H9 (cell line): ENCODE measurements at regions not wholly inside any gene's neighbourhood (a gene's known extent, or its start where the extent isn't known, plus 50 kb on each side); places are given as distances from the start of the nearest gene placed in this dataset.

Source experiments
- DNase-seq: peaks from one replicate; pipeline ENCODE4 v3.0.0-alpha.2; 2017
- H2AFZ ChIP-seq: one replicate; pipeline ENCODE4 v1.6.1; 2013; ENCODE audit warnings: mild to moderate bottlenecking, low read length, control low read depth, moderate library complexity
- H2AK5ac ChIP-seq: 2 replicates; pipeline ENCODE4 v1.6.1; 2013; ENCODE audit warnings: low read length, control low read depth, mixed read lengths; ENCODE audit not compliant: insufficient read length
- H2BK120ac ChIP-seq: one replicate; pipeline ENCODE4 v1.6.1; 2013; ENCODE audit warnings: low read depth, mild to moderate bottlenecking, low read length, control low read depth, inconsistent platforms; ENCODE audit not compliant: poor library complexity, severe bottlenecking
- H2BK12ac ChIP-seq: 2 replicates; pipeline ENCODE4 v1.6.1; 2013; ENCODE audit warnings: low read length, control low read depth, mixed read lengths, low read depth; ENCODE audit not compliant: insufficient read length
- H2BK15ac ChIP-seq: 2 replicates; pipeline ENCODE4 v1.6.1; 2013; ENCODE audit warnings: low read depth, low read length, control low read depth
- H2BK20ac ChIP-seq: one replicate; pipeline ENCODE4 v1.6.1; 2013; ENCODE audit warnings: low read depth, mild to moderate bottlenecking, low read length, control low read depth, inconsistent platforms; ENCODE audit not compliant: poor library complexity, severe bottlenecking
- H2BK5ac ChIP-seq: 2 replicates; pipeline ENCODE4 v1.6.1; 2013; ENCODE audit warnings: low read length, control low read depth, mixed read lengths; ENCODE audit not compliant: insufficient read length
- H3K14ac ChIP-seq: 2 replicates; pipeline ENCODE4 v1.6.1; 2013; ENCODE audit warnings: low read length, control low read depth; ENCODE audit not compliant: insufficient read depth
- H3K18ac ChIP-seq: 2 replicates; pipeline ENCODE4 v1.6.1; 2013; ENCODE audit warnings: low read depth, mild to moderate bottlenecking, mixed read lengths, low read length, control low read depth; ENCODE audit not compliant: insufficient read length
- H3K23ac ChIP-seq: 2 replicates; pipeline ENCODE4 v1.6.1; 2013; ENCODE audit warnings: low read length, control low read depth, mixed read lengths, low read depth; ENCODE audit not compliant: insufficient read length
- H3K23me2 ChIP-seq: 2 replicates; pipeline ENCODE4 v1.6.1; 2013; ENCODE audit warnings: low read depth, mild to moderate bottlenecking, mixed read lengths, low read length, control low read depth; ENCODE audit not compliant: insufficient read length, poor library complexity, severe bottlenecking
- H3K27ac ChIP-seq: 2 replicates; pipeline ENCODE4 v1.5.1; 2013; ENCODE audit warnings: low read length, control low read depth, mixed read lengths, low read depth; ENCODE audit not compliant: insufficient read length
- H3K27me3 ChIP-seq: 2 replicates; pipeline ENCODE4 v1.6.1; 2013; ENCODE audit warnings: low read length, control low read depth, inconsistent platforms; ENCODE audit not compliant: insufficient read depth
- H3K4ac ChIP-seq: 2 replicates; pipeline ENCODE4 v1.6.1; 2013; ENCODE audit warnings: low read depth, mild to moderate bottlenecking, control low read depth, inconsistent platforms, low read length, moderate library complexity
- H3K4me1 ChIP-seq: 2 replicates; pipeline ENCODE4 v1.6.1; 2013; ENCODE audit warnings: low read length, control low read depth, inconsistent platforms; ENCODE audit not compliant: insufficient read depth
- H3K4me2 ChIP-seq: 2 replicates; pipeline ENCODE4 v1.6.1; 2013; ENCODE audit warnings: low read length, control low read depth, mixed read lengths; ENCODE audit not compliant: insufficient read length, insufficient read depth
- H3K56ac ChIP-seq: 2 replicates; pipeline ENCODE4 v1.6.1; 2013; ENCODE audit warnings: low read depth, mild to moderate bottlenecking, mixed read lengths, low read length, control low read depth; ENCODE audit not compliant: insufficient read length
- H3K79me1 ChIP-seq: 2 replicates; pipeline ENCODE4 v1.6.1; 2013; ENCODE audit warnings: low read depth, mild to moderate bottlenecking, moderate library complexity, low read length, control low read depth, inconsistent platforms; ENCODE audit not compliant: insufficient read depth, poor library complexity, severe bottlenecking
- H3K79me2 ChIP-seq: 2 replicates; pipeline ENCODE4 v1.6.1; 2013; ENCODE audit warnings: low read length, control low read depth, inconsistent platforms; ENCODE audit not compliant: insufficient read depth
- H3K9ac ChIP-seq: 2 replicates; pipeline ENCODE4 v1.6.1; 2013; ENCODE audit warnings: low read length, control low read depth, mixed read lengths; ENCODE audit not compliant: insufficient read length; ENCODE audit errors: extremely low read depth
- H3K9me3 ChIP-seq: one replicate; pipeline ENCODE4 v1.6.1; 2013; ENCODE audit warnings: low read depth, low read length, inconsistent platforms; ENCODE audit not compliant: control insufficient read depth
- H3T11ph ChIP-seq: one replicate; pipeline ENCODE4 v1.6.1; 2013; ENCODE audit warnings: mild to moderate bottlenecking, low read length, control low read depth, inconsistent platforms
- H4K20me1 ChIP-seq: one replicate; pipeline ENCODE4 v1.6.1; 2013; ENCODE audit not compliant: control insufficient read depth, insufficient read length, insufficient read depth
- H4K5ac ChIP-seq: 2 replicates; pipeline ENCODE4 v1.6.1; 2013; ENCODE audit warnings: low read depth, mild to moderate bottlenecking, mixed read lengths, low read length, control low read depth; ENCODE audit not compliant: insufficient read length
- H4K8ac ChIP-seq: replicated peaks from 2 replicates; pipeline ENCODE4 v1.6.1; 2013; ENCODE audit warnings: low read length, control low read depth, mixed read lengths, low read depth; ENCODE audit not compliant: insufficient read length
- H4K91ac ChIP-seq: 2 replicates; pipeline ENCODE4 v1.6.1; 2013; ENCODE audit warnings: low read depth, mild to moderate bottlenecking, moderate library complexity, mixed read lengths, low read length, control low read depth; ENCODE audit not compliant: insufficient read length
- H3K27ac Mint-ChIP-seq, 3 experiments: 2 replicates in 2 of 3; 3 replicates in 1 of 3; pipeline ENCODE4 v1.8.0; 2020 to 2021; ENCODE audit warnings: mixed read lengths in 3 of 3, mild to moderate bottlenecking in 1 of 3, moderate library complexity in 1 of 3
- H3K27me3 Mint-ChIP-seq: 2 replicates; pipeline ENCODE4 v1.8.0; 2021; ENCODE audit warnings: low read depth, mild to moderate bottlenecking, moderate library complexity, mixed read lengths
- H3K36me3 Mint-ChIP-seq, 3 experiments: 2 replicates in 2 of 3; 3 replicates in 1 of 3; pipeline ENCODE4 v1.8.0; 2020 to 2021; ENCODE audit warnings: low read depth in 3 of 3, mixed read lengths in 3 of 3; ENCODE audit not compliant: insufficient read depth in 1 of 3
- H3K4me1 Mint-ChIP-seq, 2 experiments: 2 replicates each; pipeline ENCODE4 v1.8.0; 2020; ENCODE audit warnings: mixed read lengths in 2 of 2
- H3K4me3 Mint-ChIP-seq, 2 experiments: 2 replicates in 1 of 2; 3 replicates in 1 of 2; pipeline ENCODE4 v1.8.0; 2020 to 2021; ENCODE audit warnings: mild to moderate bottlenecking in 2 of 2, mixed read lengths in 2 of 2, moderate library complexity in 1 of 2
- H3K9me3 Mint-ChIP-seq, 2 experiments: 2 replicates in 1 of 2; 3 replicates in 1 of 2; pipeline ENCODE4 v1.8.0; 2020; ENCODE audit warnings: mild to moderate bottlenecking in 2 of 2, mixed read lengths in 2 of 2, moderate library complexity in 1 of 2
- CTCF ChIP-seq: fragments of 200-600 bp; sonication (generic); conservative IDR thresholded peaks from 3 replicates; pipeline ENCODE4 v1.8.0; 2021; ENCODE audit warnings: antibody characterized with exemption, mild to moderate bottlenecking
- WGBS: extraction: QIAGEN DNeasy Blood & Tissue Kit; methylation state at CpG from one replicate; pipeline ENCODE4 v1.1.7; 2013; ENCODE audit warnings: missing lambda C conversion rate, low lambda C conversion rate, mixed read lengths; ENCODE audit not compliant: insufficient read length; ENCODE audit errors: extremely low coverage; 5-methylcytosine and 5-hydroxymethylcytosine counted together

GRCh38 chr6:2454180-2454579, 208.8 kb upstream of the GMDS start:
- H3K79me2 ChIP-seq: no peaks in the 10 kb centered on the region
- H4K20me1 ChIP-seq: no peaks in the 10 kb centered on the region
- H3K23me2 ChIP-seq: no peaks in the 10 kb centered on the region
- H2BK20ac ChIP-seq: no peak overlapping the region
- no peak overlapping the region for H3K14ac ChIP-seq
- H4K8ac ChIP-seq: no peak overlapping the region
- H2BK120ac ChIP-seq: no peak overlapping the region
- Mint-ChIP-seq H3K27ac (no peak overlapping the region), H3K9me3 (no peaks in the 10 kb centered on the region), H3K4me1 (peaks cover 0 to 2% of the 10 kb centered on the region in 2 experiments; a peak in 1 of 4 replicates), H3K36me3 (no peaks in the 10 kb centered on the region), H3K4me3 (no peak overlapping the region), H3K27me3 (peaks cover 33% of the 10 kb centered on the region)
- no peaks in the 10 kb centered on the region; the same call in none of the 2 replicates for H3K27me3 ChIP-seq
- H2BK12ac ChIP-seq: no peak overlapping the region
- H3K4me1 ChIP-seq: no peaks in the 10 kb centered on the region
- no peak overlapping the region for H3K9ac ChIP-seq
- no peak overlapping the region for H2AK5ac ChIP-seq
- no peak overlapping the region for H3K18ac ChIP-seq
- no peak overlapping the region for H3K4ac ChIP-seq
- TF ChIP-seq CTCF: no peak
- no peak overlapping the region for H3K56ac ChIP-seq
- H4K5ac ChIP-seq: no peak overlapping the region
- no peak for DNase-seq
- no CpG with 5 or more reads among the region's 7 CpGs for WGBS
- no peak overlapping the region for H2AFZ ChIP-seq
- H3K4me2 ChIP-seq: no peak overlapping the region
- no peaks in the 10 kb centered on the region for H3K9me3 ChIP-seq
- no peak overlapping the region for H3K27ac ChIP-seq
- H3T11ph ChIP-seq: no peak overlapping the region
- H3K79me1 ChIP-seq: no peaks in the 10 kb centered on the region
- H4K91ac ChIP-seq: no peak overlapping the region
- no peak overlapping the region for H2BK15ac ChIP-seq
- H2BK5ac ChIP-seq: no peak overlapping the region
- H3K23ac ChIP-seq: no peak overlapping the region
